PC-3 (cell line): ENCODE measurements at regions not wholly inside any gene's neighbourhood (a gene's known extent, or its start where the extent isn't known, plus 50 kb on each side); places are given as distances from the start of the nearest gene placed in this dataset.

Experiments
- ATAC-seq: fragments of 200-7000 bp; cut with Tn5 transposase; 2 replicates; pipeline ENCODE4 v1.9.1; 2020; ENCODE audit warnings: mild to moderate bottlenecking, moderate library complexity
- BruUV-seq: library from RNA; stranded (reverse); fragments of 400-500 nt; replicated peaks from 2 replicates; lab custom pipeline; 2021; lab: Mats Ljungman, UMichigan
- CTCF ChIA-PET: fragments of 300-600 bp; sonication (Branson Sonifier 250); formaldehyde crosslinking; loops from one replicate; lab custom pipeline; 2022; ENCODE audit warnings: antibody characterized with exemption; lab: Charles Lee
- POLR2A ChIA-PET: fragments of 300-600 bp; sonication (Branson Sonifier 250); formaldehyde crosslinking; loops from one replicate; lab custom pipeline; 2022; ENCODE audit warnings: antibody characterized with exemption; ENCODE audit not compliant: unreplicated experiment; lab: Charles Lee
- DNase-seq: peaks from one replicate; pipeline ENCODE4 v3.0.0-alpha.2; 2015
- H2AFZ ChIP-seq: fragments of 300-600 bp; sonication (generic); 2 replicates; pipeline ENCODE4 v1.6.0; 2016; ENCODE audit warnings: antibody characterized with exemption, low read length
- H3F3A ChIP-seq: fragments of 300-600 bp; sonication (generic); one replicate; pipeline ENCODE4 v1.6.0; 2017; ENCODE audit warnings: antibody characterized with exemption, low read length, control low read depth, mild to moderate bottlenecking; ENCODE audit not compliant: unreplicated experiment
- H3K27ac ChIP-seq: fragments of 300-600 bp; sonication (generic); 2 replicates; pipeline ENCODE4 v1.5.1; 2016; ENCODE audit warnings: mild to moderate bottlenecking, low read length
- H3K27me3 ChIP-seq: fragments of 300-600 bp; sonication (generic); 2 replicates; pipeline ENCODE4 v1.6.1; 2016; ENCODE audit warnings: low read length, mixed read lengths
- H3K36me3 ChIP-seq: fragments of 300-600 bp; sonication (generic); 2 replicates; pipeline ENCODE4 v1.6.1; 2016; ENCODE audit warnings: low read depth, mixed run types, low read length, mixed read lengths
- H3K4me1 ChIP-seq: fragments of 300-600 bp; sonication (generic); 2 replicates; pipeline ENCODE4 v1.5.1; 2016; ENCODE audit warnings: low read length; ENCODE audit not compliant: insufficient read depth
- H3K4me2 ChIP-seq: fragments of 300-600 bp; sonication (generic); 2 replicates; pipeline ENCODE4 v1.6.0; 2016; ENCODE audit warnings: low read length
- H3K4me3 ChIP-seq: fragments of 300-600 bp; sonication (generic); 2 replicates; pipeline ENCODE4 v1.5.1; 2016; ENCODE audit warnings: mild to moderate bottlenecking, low read length, mixed read lengths
- H3K79me2 ChIP-seq: fragments of 300-600 bp; sonication (generic); 2 replicates; pipeline ENCODE4 v1.6.1; 2017; ENCODE audit warnings: low read length, mixed read lengths
- H3K9ac ChIP-seq: fragments of 300-600 bp; sonication (generic); 2 replicates; pipeline ENCODE4 v1.6.0; 2016; ENCODE audit warnings: mild to moderate bottlenecking, low read length
- H3K9me2 ChIP-seq: fragments of 300-600 bp; sonication (generic); replicated peaks from 2 replicates; pipeline ENCODE4 v1.6.1; 2016; ENCODE audit warnings: mixed run types, low read length, mixed read lengths
- H3K9me3 ChIP-seq: fragments of 300-600 bp; sonication (generic); 2 replicates; pipeline ENCODE4 v1.6.1; 2016; ENCODE audit warnings: low read length, mixed read lengths
- H4K20me1 ChIP-seq: fragments of 300-600 bp; sonication (generic); 2 replicates; pipeline ENCODE4 v1.6.1; 2016; ENCODE audit warnings: low read length, mixed read lengths
- EZH2 ChIP-seq: fragments of 300-600 bp; sonication (generic); IDR thresholded peaks from one replicate; pipeline ENCODE4 v1.6.1; 2017; ENCODE audit warnings: antibody characterized with exemption, mild to moderate bottlenecking, low read length; ENCODE audit not compliant: unreplicated experiment
- EZH2phosphoT487 ChIP-seq: fragments of 300-600 bp; sonication (generic); IDR thresholded peaks from 2 replicates; pipeline ENCODE4 v1.6.1; 2018; ENCODE audit warnings: mild to moderate bottlenecking, antibody characterized with exemption, low read length, borderline replicate concordance
- intact Hi-C: fragments of 100-400 bp; cut with micrococcal nuclease; formaldehyde crosslinking; loops from 2 replicates; pipeline ENCODE4 v1.9.0; 2023
- TF ChIP-seq, protein P1 (sequence below): fragments of 300-600 bp; sonication (generic); conservative IDR thresholded peaks from 2 replicates; pipeline ENCODE4 v1.5.1; 2017; ENCODE audit warnings: antibody characterized with exemption, low read depth, mild to moderate bottlenecking, low read length

DNA sequence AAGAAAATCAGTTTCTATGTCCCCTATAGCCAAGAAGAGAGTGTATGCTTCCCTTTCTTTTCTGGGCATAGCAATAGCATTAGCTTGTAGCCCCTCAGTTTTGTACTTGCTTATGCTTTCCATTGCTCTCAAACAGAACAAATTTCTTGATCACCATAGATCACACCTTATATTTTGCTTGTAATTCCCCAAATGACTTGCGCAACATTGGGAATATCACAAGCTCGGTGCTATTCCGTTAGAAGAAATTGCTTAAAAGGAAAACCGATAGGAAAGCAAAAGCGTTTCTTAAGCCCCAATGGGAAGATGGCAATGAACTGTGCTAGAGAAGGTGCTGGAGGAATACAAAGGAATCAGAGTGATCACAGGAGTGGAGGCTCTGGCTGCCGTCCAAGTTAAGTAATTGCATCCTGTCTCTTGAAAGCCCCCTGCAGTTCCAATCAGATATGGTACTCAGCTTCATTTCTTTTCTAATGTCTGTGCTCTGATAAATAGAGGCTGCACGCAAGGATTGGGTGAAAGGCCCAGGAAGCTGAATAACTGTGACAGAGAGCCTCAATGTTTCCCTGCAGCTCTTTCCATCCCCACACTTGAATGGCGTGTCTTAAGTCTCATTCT, 182.1 kb upstream of the KIRREL3 start:
- Histone ChIP-seq H3K36me3 (no peaks in the 10 kb centered on the region), H3K79me2 (no peaks in the 10 kb centered on the region), H3K4me3 (no peak overlapping the region), H3K27ac (no peak overlapping the region), H3K9me2 (no peaks in the 10 kb centered on the region), H2AFZ (no peak overlapping the region), H3K9ac (no peak overlapping the region), H4K20me1 (no peaks in the 10 kb centered on the region), H3K4me1 (no peaks in the 10 kb centered on the region), H3F3A (no peaks in the 10 kb centered on the region), H3K9me3 (peaks cover 9% of the 10 kb centered on the region; the same call in 1 of the 2 replicates), H3K27me3 (peaks cover 4% of the 10 kb centered on the region; the same call in 1 of the 2 replicates), H3K4me2 (no peak overlapping the region)
- BruUV-seq = no TSS peak
- ATAC-seq = no peak
- intact Hi-C loops = no loop called here
- CTCF ChIA-PET = no interaction called here
- TF ChIP-seq EZH2 (no peak), EZH2phosphoT487 (no peak)
- TF ChIP-seq, protein P1, sequence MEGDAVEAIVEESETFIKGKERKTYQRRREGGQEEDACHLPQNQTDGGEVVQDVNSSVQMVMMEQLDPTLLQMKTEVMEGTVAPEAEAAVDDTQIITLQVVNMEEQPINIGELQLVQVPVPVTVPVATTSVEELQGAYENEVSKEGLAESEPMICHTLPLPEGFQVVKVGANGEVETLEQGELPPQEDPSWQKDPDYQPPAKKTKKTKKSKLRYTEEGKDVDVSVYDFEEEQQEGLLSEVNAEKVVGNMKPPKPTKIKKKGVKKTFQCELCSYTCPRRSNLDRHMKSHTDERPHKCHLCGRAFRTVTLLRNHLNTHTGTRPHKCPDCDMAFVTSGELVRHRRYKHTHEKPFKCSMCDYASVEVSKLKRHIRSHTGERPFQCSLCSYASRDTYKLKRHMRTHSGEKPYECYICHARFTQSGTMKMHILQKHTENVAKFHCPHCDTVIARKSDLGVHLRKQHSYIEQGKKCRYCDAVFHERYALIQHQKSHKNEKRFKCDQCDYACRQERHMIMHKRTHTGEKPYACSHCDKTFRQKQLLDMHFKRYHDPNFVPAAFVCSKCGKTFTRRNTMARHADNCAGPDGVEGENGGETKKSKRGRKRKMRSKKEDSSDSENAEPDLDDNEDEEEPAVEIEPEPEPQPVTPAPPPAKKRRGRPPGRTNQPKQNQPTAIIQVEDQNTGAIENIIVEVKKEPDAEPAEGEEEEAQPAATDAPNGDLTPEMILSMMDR = no peak
- no peak for DNase-seq
- POLR2A ChIA-PET = no interaction called here

DNA sequence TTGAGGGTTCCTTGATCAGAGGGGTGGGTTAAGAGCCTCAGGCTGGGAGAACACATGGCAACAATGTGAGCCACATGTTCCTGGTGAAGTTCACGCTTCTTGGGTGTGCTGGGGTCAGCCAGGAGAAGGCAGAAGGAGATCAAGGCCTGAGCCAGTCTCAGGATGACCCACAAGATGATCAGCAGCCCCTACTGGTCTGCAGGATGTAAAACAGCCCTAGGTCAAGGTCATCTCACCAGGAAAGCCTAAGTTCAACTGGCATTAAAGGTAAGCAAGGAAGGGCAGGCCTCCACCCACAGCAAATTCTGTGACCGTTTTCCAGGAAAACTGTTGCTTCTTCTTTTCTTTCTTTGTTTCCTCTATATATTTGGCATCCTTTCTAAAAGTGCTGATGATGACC, 156.7 kb upstream of the KIRREL3 start:
- ChIA-PET POLR2A (no interaction called here), CTCF (no interaction called here)
- Histone ChIP-seq H4K20me1 (no peaks in the 10 kb centered on the region), H3K27ac (no peak overlapping the region), H3F3A (no peaks in the 10 kb centered on the region), H3K4me3 (no peak overlapping the region), H3K9ac (no peak overlapping the region), H3K79me2 (no peaks in the 10 kb centered on the region), H3K9me2 (no peaks in the 10 kb centered on the region), H3K9me3 (0 out of 2 replicates have a peak, but pooled peaks cover 3% of the 10 kb centered on the region), H3K36me3 (no peaks in the 10 kb centered on the region), H3K4me1 (no peaks in the 10 kb centered on the region), H3K27me3 (no peaks in the 10 kb centered on the region), H3K4me2 (no peak overlapping the region), H2AFZ (no peak overlapping the region)
- intact Hi-C loops = no loop called here
- BruUV-seq = no TSS peak
- TF ChIP-seq, protein P1 = no peak
- TF ChIP-seq EZH2phosphoT487 = no peak
- no peak for TF ChIP-seq EZH2
- ATAC-seq (no peak), DNase-seq (no peak)

DNA sequence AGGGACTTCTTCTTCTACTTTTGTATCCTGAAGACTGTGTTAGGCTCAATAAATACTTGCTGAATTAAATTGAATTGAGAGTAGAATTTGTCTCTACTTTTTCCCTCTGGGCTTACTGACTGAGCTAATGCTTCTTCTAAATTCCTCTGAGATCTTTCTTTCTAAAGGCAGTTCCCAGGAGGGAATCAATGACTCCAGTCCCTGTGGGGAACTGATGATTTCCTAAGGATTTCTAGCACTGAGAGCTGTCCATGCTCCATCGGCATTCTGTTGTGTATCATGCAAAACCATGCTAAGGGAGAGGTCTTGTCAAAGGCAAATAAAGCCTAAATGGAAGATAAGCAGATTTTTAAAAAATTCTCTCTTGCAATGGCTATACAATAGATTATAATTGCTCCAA, 148.8 kb upstream of the KIRREL3 start:
- ATAC-seq = no peak
- no peak for DNase-seq
- Histone ChIP-seq H2AFZ (no peak overlapping the region), H3K4me2 (no peak overlapping the region), H3K9me2 (no peaks in the 10 kb centered on the region), H3K79me2 (no peaks in the 10 kb centered on the region), H3K27me3 (no peaks in the 10 kb centered on the region), H3K27ac (no peak overlapping the region), H3K9me3 (no peaks in the 10 kb centered on the region), H3F3A (no peaks in the 10 kb centered on the region), H3K4me1 (no peaks in the 10 kb centered on the region), H3K36me3 (no peaks in the 10 kb centered on the region), H4K20me1 (no peaks in the 10 kb centered on the region), H3K4me3 (no peak overlapping the region), H3K9ac (no peak overlapping the region)
- BruUV-seq = no TSS peak
- ChIA-PET POLR2A (interaction anchor here (0.7 kb wide), 1 partner anchor 809 kb away, joined by 3 read pairs; no protein-coding TSS in a partner anchor), CTCF (no interaction called here)
- intact Hi-C loops = no loop called here
- TF ChIP-seq, protein P1 = no peak
- TF ChIP-seq EZH2 (no peak), EZH2phosphoT487 (no peak)
